NB4 (cell line): ENCODE measurements at regions not wholly inside any gene's neighbourhood (a gene's known extent, or its start where the extent isn't known, plus 50 kb on each side); places are given as distances from the start of the nearest gene placed in this dataset.

Source experiments
- DNase-seq: peaks from one replicate; pipeline ENCODE4 v3.0.0; 2010; ENCODE audit warnings: low read depth
- H3K4me3 ChIP-seq: one replicate; pipeline ENCODE4 v1.5.1; 2011; ENCODE audit warnings: mild to moderate bottlenecking, low read depth, low read length, moderate library complexity
- CTCF ChIP-seq: IDR thresholded peaks from one replicate; pipeline ENCODE4 v1.5.1; 2012; ENCODE audit warnings: low read depth, low read length
- MAX ChIP-seq: IDR thresholded peaks from 2 replicates; pipeline ENCODE4 v1.6.1; 2011; ENCODE audit warnings: low read depth, low read length
- MYC ChIP-seq: IDR thresholded peaks from 2 replicates; pipeline ENCODE4 v1.6.1; 2011; ENCODE audit warnings: low read depth, low read length
- POLR2A ChIP-seq: IDR thresholded peaks from 2 replicates; pipeline ENCODE4 v1.6.1; 2011; ENCODE audit warnings: mild to moderate bottlenecking; ENCODE audit not compliant: insufficient read length; ENCODE audit errors: extremely low read depth

GRCh38 chr14:55884819-55885218, 233.4 kb upstream of the PELI2 start:
- no peak overlapping the region for H3K4me3 ChIP-seq
- no peak for DNase-seq
- no peak for TF ChIP-seq CTCF
- TF ChIP-seq MYC: no peak
- no peak for TF ChIP-seq MAX
- TF ChIP-seq POLR2A: no peak

- no peak for DNase-seq
- H3K4me3 ChIP-seq: no peak overlapping the region
- TF ChIP-seq MAX: no peak
- TF ChIP-seq CTCF: no peak
- TF ChIP-seq MYC: no peak
- TF ChIP-seq POLR2A: no peak
Measured at GRCh38 chr14:55889124-55889523, 229.1 kb upstream of the PELI2 start.

GRCh38 chr14:55891692-55892091, 226.5 kb upstream of the PELI2 start:
- DNase-seq: no peak
- no peak overlapping the region for H3K4me3 ChIP-seq
- TF ChIP-seq CTCF: no peak
- TF ChIP-seq MYC: no peak
- no peak for TF ChIP-seq POLR2A
- no peak for TF ChIP-seq MAX

GRCh38 chr14:55892906-55893305, 225.3 kb upstream of the PELI2 start:
- no peak overlapping the region for H3K4me3 ChIP-seq
- no peak for TF ChIP-seq MYC
- no peak for TF ChIP-seq POLR2A
- no peak for TF ChIP-seq CTCF
- TF ChIP-seq MAX: no peak
- DNase-seq: peak; percentile 29

GRCh38 chr14:55893705-55894104, 224.5 kb upstream of the PELI2 start:
- no peak overlapping the region for H3K4me3 ChIP-seq
- DNase-seq: no peak
- TF ChIP-seq MYC (no peak), CTCF (no peak), POLR2A (no peak), MAX (no peak)

GRCh38 chr14:55897031-55897430, 221.2 kb upstream of the PELI2 start:
- no peak for DNase-seq
- TF ChIP-seq CTCF (no peak), MAX (no peak), MYC (no peak), POLR2A (no peak)

More at GRCh38 chr14:55897031-55897430, 221.2 kb upstream of the PELI2 start:
- no peak overlapping the region for H3K4me3 ChIP-seq
